Astrocyte of the cerebellum (primary cell): ENCODE measurements at regions not wholly inside any gene's neighbourhood (a gene's known extent, or its start where the extent isn't known, plus 50 kb on each side); places are given as distances from the start of the nearest gene placed in this dataset.

Experiments
- DNase-seq: peaks from one replicate; pipeline ENCODE4 v3.0.0-alpha.2; 2011; ENCODE audit warnings: low read depth
- H3K4me3 ChIP-seq: 2 replicates; pipeline ENCODE4 v1.5.1; 2011; ENCODE audit warnings: mild to moderate bottlenecking, low read depth, low read length, moderate library complexity
- in situ Hi-C: cut with HindIII; loops from 2 replicates; pipeline ENCODE4 v1.10.0; 2017; ENCODE audit warnings: low sequenced_read_pairs
- TF ChIP-seq, protein P1 (sequence below): IDR thresholded peaks from 2 replicates; pipeline ENCODE4 v1.5.1; 2012; ENCODE audit warnings: low read length, low read depth, moderate library complexity, mild to moderate bottlenecking; ENCODE audit errors: missing control alignments

DNA sequence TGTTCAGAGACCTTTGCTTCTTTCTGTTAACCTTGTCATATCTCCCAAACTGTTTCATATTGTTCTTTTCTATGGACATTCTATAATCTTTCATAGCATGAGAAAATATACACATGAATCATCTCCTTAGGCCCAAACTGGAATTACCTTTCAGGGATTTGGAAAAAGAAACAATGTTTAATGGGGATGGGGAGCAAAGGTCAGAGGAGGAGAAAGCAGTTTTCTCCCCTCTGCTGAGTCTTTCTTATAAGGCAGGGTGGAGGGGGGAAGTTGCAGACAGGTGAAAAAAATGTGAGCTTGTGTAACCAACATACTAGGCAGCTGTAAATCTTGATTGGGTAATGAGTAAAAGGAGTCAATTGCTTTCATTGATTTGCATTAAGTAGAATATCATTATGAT, 164.1 kb downstream of the BRINP2 start:
- DNase-seq = no peak
- TF ChIP-seq, protein P1, sequence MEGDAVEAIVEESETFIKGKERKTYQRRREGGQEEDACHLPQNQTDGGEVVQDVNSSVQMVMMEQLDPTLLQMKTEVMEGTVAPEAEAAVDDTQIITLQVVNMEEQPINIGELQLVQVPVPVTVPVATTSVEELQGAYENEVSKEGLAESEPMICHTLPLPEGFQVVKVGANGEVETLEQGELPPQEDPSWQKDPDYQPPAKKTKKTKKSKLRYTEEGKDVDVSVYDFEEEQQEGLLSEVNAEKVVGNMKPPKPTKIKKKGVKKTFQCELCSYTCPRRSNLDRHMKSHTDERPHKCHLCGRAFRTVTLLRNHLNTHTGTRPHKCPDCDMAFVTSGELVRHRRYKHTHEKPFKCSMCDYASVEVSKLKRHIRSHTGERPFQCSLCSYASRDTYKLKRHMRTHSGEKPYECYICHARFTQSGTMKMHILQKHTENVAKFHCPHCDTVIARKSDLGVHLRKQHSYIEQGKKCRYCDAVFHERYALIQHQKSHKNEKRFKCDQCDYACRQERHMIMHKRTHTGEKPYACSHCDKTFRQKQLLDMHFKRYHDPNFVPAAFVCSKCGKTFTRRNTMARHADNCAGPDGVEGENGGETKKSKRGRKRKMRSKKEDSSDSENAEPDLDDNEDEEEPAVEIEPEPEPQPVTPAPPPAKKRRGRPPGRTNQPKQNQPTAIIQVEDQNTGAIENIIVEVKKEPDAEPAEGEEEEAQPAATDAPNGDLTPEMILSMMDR = no peak
- H3K4me3 ChIP-seq = no peak overlapping the region
- in situ Hi-C loops = no loop called here

- DNase-seq = no peak
- no peak overlapping the region for H3K4me3 ChIP-seq
- TF ChIP-seq, protein P1 = peak; percentile 40
- in situ Hi-C loops = no loop called here
Measured at GRCh38 chr1:177333936-177334595, 163.3 kb downstream of the BRINP2 start.
